Activated naive CD8-positive, alpha-beta T cell treated with anti-CD3 and anti-CD28 coated beads for 36 hours (primary cell): ENCODE measurements at regions not wholly inside any gene's neighbourhood (a gene's known extent, or its start where the extent isn't known, plus 50 kb on each side); places are given as distances from the start of the nearest gene placed in this dataset.

Experiments
- DNase-seq: peaks from one replicate; pipeline ENCODE4 v3.0.0; 2021
- H3K27ac Mint-ChIP-seq: one replicate; pipeline ENCODE4 v1.8.0; 2022; ENCODE audit warnings: mild to moderate bottlenecking, moderate library complexity, mixed read lengths
- H3K27me3 Mint-ChIP-seq: one replicate; pipeline ENCODE4 v1.8.0; 2022; ENCODE audit warnings: mild to moderate bottlenecking, mixed read lengths
- H3K36me3 Mint-ChIP-seq: one replicate; pipeline ENCODE4 v1.8.0; 2021; ENCODE audit warnings: mild to moderate bottlenecking, mixed read lengths
- H3K4me1 Mint-ChIP-seq: one replicate; pipeline ENCODE4 v1.8.0; 2021; ENCODE audit warnings: mixed read lengths
- H3K4me3 Mint-ChIP-seq: one replicate; pipeline ENCODE4 v1.8.0; 2022; ENCODE audit warnings: mild to moderate bottlenecking, moderate library complexity, mixed read lengths
- H3K9me3 Mint-ChIP-seq: one replicate; pipeline ENCODE4 v1.8.0; 2022; ENCODE audit warnings: mixed read lengths

DNA sequence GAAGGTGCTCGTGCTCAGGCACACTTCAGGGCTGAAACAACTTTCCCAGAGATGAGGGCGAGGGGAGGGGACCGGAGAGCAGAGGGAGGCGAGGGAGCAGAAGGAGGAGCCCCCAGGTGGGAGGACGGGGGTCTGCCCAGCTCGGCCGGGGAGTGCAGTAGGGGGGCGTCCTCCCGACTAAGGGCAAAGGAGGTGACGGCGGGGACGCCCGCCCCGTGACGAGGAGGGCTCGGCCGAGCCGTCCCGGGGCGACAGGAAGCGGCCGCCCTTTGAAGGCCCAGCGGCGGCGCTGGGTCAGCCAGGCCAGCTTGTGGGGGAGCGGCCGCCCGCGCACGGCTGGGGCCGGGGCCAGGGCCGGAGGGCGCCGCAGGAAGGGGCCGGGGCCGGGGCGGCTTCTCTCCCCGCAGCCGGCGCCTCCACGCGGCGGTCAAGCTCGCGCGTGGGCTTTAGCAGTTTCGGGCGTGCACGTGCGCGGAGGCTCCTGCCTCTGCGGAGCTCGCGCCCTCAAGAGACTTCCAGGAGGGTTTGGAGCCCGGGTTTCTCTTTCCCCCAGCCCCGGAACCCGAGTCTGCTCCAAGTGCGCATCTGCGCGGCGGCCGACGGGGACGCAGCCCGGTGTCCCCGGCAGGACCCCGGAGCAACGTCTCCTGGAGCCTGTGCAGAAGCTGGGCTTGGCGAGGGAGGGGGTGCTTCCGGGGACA is 100.8 kb upstream of the SLC45A1 start:
- Mint-ChIP-seq H3K4me1 (peaks cover 20% of the 10 kb centered on the region), H3K9me3 (no peaks in the 10 kb centered on the region), H3K4me3 (peak overlapping the region; percentile 68), H3K27ac (no peak overlapping the region), H3K36me3 (no peaks in the 10 kb centered on the region), H3K27me3 (peaks cover 72% of the 10 kb centered on the region)
- peak; percentile 27 for DNase-seq

DNA sequence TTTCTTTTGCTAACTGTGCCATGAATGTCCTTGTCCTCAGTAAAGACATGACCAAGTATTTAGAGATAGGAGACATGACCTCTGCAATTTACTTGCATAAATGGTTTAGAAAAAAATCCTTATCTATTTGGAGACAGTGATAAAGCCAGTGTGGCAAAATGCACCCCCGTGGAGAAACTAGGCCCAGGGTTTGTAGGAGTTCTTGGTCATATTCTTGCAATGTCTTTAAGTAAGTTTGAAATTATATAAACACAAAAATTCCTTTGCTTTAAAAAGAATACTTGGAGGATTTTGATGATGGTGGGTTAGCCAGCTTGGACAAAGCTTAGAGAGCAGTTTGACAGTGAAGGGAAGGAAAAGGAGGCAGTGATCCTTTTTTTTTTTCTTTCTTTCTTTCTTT is 101.9 kb upstream of the SLC45A1 start:
- no peak overlapping the region for H3K4me3 Mint-ChIP-seq
- no peak overlapping the region for H3K27ac Mint-ChIP-seq
- peaks cover 26% of the 10 kb centered on the region for H3K4me1 Mint-ChIP-seq
- H3K9me3 Mint-ChIP-seq, result no peaks in the 10 kb centered on the region
- H3K36me3 Mint-ChIP-seq, result no peaks in the 10 kb centered on the region
- H3K27me3 Mint-ChIP-seq, result peaks cover 83% of the 10 kb centered on the region
- DNase-seq, result no peak

DNA sequence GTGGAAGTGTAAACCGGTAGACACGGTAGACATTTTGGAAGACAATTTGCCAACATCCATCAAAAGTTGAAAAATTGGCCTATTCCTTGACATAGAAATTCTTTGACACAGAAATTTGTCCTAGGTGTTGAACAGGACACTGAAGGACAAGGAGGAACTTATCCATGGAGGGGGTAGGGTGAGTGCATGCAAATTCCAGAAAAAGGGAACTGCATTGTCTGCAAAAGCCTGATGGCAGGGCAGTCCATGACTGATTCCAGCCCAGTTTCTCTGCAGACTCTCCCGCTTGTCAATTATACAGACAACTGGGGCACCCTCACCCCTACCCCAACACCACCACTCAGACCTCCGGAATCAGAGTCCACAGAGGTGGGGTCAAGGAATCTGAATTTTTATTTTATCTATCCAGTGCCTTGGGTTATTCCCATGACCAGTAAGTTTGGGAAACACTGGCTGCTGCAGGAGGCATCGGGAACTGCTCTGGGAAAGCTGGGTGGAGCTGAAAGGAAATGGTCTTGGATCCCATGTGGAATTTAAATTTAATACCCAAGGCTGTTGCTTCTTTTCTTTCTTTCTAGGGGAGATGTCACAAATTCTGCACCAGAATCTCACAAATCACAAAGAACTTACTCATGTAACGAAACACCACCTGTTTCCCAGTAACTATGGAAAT is 103.3 kb upstream of the SLC45A1 start:
- Mint-ChIP-seq H3K4me3 (no peak overlapping the region), H3K4me1 (peaks cover 22% of the 10 kb centered on the region), H3K36me3 (no peaks in the 10 kb centered on the region), H3K27me3 (peaks cover 83% of the 10 kb centered on the region), H3K9me3 (no peaks in the 10 kb centered on the region), H3K27ac (no peak overlapping the region)
- no peak for DNase-seq

DNA sequence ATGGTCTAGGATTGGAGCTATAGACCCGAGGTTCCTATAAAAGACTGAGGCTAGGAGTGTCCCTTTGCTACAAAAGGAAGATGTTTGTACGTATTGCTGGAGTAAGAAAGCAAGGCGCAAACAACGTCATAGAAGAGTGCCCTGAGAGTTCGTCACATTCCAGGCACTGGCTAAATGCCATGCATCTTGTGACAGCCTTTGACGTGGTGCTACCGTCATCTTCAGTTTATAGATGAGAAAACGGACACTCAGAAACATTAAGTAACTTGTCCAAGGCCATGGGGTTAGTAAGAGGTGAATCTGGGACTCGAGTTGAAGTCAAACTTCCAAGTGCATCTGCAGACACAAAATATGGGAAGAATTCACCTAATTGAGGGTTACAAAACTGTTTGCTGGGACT is 104.2 kb upstream of the SLC45A1 start:
- Mint-ChIP-seq H3K9me3 (no peaks in the 10 kb centered on the region), H3K36me3 (no peaks in the 10 kb centered on the region), H3K27me3 (peaks cover 75% of the 10 kb centered on the region), H3K4me1 (peaks cover 20% of the 10 kb centered on the region), H3K4me3 (no peak overlapping the region), H3K27ac (no peak overlapping the region)
- no peak for DNase-seq

DNA sequence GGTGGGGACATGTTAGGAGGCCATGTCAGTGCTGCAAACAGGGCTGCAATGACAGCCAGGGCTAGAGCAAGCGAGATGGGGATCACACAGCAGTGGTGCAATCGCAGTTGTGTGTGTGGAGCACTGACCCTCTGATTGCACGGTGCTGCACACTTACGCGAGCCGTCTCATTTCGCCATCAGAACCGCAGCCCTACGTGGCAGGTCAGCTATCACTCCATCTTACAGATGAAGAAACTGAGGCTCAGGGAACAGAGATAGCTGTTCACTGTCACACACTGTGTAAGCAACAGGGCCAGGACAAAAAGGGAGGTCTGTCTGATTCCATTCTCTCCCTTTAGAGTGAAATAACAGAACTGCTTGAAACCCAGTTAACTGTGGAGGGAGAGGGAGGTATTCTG is 104.8 kb upstream of the SLC45A1 start:
- no peak for DNase-seq
- peaks cover 70% of the 10 kb centered on the region for H3K27me3 Mint-ChIP-seq
- H3K36me3 Mint-ChIP-seq, result no peaks in the 10 kb centered on the region
- peaks cover 18% of the 10 kb centered on the region for H3K4me1 Mint-ChIP-seq
- no peak overlapping the region for H3K27ac Mint-ChIP-seq
- no peak overlapping the region for H3K4me3 Mint-ChIP-seq
- no peaks in the 10 kb centered on the region for H3K9me3 Mint-ChIP-seq

DNA sequence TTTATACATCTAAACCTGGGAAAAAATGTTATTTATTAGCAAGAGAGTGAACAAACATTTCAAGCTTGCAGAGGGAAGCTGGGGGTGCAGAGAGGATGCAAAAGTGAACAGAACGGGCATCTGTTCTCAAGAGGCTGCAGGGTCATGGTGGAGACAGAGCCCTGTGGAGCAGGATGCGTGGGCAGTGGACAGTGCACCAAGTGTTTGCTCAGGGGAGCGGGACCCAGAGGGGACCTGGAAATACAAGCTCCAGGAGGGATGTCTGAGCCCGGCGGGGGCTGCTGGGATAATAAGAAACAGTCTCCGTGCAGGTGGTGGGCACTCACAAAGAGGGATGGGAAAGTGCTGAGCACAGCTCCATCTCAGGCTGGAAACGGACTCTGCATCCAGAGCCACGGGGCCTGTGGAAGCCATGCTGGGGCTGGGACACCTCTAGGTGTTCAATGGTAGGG is 105.3 kb upstream of the SLC45A1 start:
- peaks cover 65% of the 10 kb centered on the region for H3K27me3 Mint-ChIP-seq
- no peak for DNase-seq

DNA sequence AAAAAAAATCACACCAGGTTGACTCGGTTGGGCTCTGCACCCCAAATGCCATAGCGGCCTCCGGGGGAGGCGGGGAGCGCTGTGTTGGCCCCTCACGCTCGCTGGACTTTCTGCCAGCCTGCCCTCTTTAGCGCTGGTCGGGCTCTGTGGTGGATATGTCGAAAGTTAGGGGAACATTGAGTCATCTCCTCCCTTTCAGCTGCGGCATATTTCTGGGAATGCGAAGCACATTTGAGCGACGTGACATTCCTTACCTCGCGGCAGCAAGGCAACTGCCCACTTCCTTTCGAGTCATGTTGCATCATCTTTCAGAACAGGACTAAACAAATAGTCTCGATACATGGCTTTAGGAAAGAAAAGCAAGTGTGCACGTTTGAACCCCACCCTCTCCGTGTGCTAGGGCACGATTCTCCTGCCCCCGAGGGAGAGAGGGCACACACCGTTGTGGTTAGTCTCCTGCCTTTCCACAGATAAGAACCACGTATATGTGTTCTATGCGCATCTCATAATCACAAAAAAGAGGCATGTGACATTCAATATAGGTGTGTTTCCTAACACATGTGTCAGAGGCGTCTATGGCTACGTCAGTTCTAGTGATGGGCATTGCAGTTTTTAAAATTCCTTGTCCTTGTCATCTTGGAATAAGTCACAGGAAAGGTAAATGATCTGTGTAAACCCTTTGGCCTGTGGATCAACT is 105.9 kb upstream of the SLC45A1 start:
- H3K4me3 Mint-ChIP-seq, result peak overlapping the region; percentile 15
- no peaks in the 10 kb centered on the region for H3K9me3 Mint-ChIP-seq
- peak overlapping the region; percentile 73 for H3K27ac Mint-ChIP-seq
- peaks cover 14% of the 10 kb centered on the region for H3K4me1 Mint-ChIP-seq
- no peaks in the 10 kb centered on the region for H3K36me3 Mint-ChIP-seq
- H3K27me3 Mint-ChIP-seq, result peaks cover 61% of the 10 kb centered on the region
- DNase-seq, result no peak

More for the DNA sequence above, 105.3 kb upstream of the SLC45A1 start:
- peaks cover 15% of the 10 kb centered on the region for H3K4me1 Mint-ChIP-seq
- no peaks in the 10 kb centered on the region for H3K9me3 Mint-ChIP-seq
- H3K36me3 Mint-ChIP-seq, result no peaks in the 10 kb centered on the region
- H3K27ac Mint-ChIP-seq, result peak overlapping the region; percentile 73
- H3K4me3 Mint-ChIP-seq, result peak overlapping the region; percentile 15

DNA sequence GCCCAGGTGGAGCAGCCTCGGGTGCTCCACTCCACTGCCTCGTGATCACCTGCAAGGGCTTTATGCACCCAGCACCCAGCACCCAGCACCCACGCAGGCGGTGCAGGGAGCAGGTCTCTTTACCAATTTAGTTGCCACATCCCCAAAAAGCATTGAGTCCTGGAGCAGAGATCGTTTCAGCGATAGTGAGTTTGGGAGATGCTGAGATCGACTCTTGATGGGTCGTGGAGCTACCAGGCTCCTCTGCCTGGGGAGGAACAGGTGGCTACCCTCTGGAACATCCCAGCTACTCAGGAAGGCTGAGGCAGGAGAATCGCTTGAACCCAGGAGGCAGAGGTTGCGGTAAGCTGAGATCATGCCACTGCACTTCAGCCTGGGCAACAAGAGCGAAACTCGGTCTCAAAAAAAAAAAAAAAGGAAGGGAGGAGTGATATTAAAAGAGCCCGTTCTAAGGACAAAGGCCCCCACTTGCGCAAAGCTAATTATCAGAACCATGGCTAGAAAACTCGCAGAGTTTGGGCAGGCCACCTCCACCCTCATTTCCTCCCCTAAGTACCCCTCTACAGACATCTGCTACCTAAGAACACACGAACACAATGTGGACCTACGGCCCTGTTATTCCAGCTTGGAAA is 106.5 kb upstream of the SLC45A1 start:
- Mint-ChIP-seq H3K36me3 (no peaks in the 10 kb centered on the region), H3K27ac (peak overlapping the region; percentile 73), H3K4me1 (peaks cover 11% of the 10 kb centered on the region), H3K27me3 (peaks cover 55% of the 10 kb centered on the region), H3K9me3 (no peaks in the 10 kb centered on the region), H3K4me3 (no peak overlapping the region)
- DNase-seq, result no peak

DNA sequence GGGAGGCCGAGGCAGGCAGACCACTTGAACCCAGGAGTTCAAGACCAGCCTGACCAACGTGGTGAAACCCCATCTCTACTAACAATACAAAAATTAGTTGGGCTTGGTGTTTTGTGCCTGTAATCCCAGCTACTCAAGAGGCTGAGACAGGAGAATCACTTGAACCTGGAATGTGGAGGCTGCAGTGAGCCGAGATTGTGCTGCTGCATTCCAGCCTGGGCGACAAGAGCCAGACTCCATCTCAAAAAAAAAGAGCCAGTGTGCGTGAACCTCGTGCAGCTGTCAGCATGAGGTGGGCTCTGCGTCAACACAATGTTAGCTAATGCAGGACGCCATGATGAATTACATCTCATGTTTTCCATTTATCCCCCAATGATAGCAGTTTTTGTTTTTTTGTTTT is 110.7 kb upstream of the SLC45A1 start:
- no peak overlapping the region for H3K27ac Mint-ChIP-seq
- DNase-seq, result no peak
- H3K4me1 Mint-ChIP-seq, result peaks cover 7% of the 10 kb centered on the region
- H3K9me3 Mint-ChIP-seq, result no peaks in the 10 kb centered on the region
- H3K27me3 Mint-ChIP-seq, result peaks cover 21% of the 10 kb centered on the region
- no peaks in the 10 kb centered on the region for H3K36me3 Mint-ChIP-seq
- H3K4me3 Mint-ChIP-seq, result no peak overlapping the region

DNA sequence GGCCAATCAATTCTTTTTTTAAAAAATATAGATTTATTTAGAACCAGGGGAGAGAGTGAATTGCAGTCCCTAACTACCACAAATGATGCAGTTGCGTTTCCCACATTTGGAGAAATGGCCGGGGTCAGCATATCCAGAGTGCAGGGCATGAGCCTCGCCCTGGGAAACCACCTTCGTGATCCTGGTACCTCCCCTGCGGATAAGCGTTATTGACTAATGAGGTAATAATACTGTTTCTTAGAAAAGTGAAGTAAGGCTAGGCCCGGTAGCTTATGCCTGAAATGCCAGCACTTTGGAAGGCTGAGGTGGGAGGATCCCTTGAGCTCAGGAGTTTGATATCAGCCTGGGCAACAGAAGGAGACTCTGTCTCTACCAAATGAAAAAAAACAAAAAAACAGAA is 111.5 kb upstream of the SLC45A1 start:
- Mint-ChIP-seq H3K36me3 (no peaks in the 10 kb centered on the region), H3K4me1 (peaks cover 2% of the 10 kb centered on the region), H3K9me3 (no peaks in the 10 kb centered on the region), H3K4me3 (no peak overlapping the region), H3K27ac (no peak overlapping the region), H3K27me3 (peaks cover 13% of the 10 kb centered on the region)
- no peak for DNase-seq

DNA sequence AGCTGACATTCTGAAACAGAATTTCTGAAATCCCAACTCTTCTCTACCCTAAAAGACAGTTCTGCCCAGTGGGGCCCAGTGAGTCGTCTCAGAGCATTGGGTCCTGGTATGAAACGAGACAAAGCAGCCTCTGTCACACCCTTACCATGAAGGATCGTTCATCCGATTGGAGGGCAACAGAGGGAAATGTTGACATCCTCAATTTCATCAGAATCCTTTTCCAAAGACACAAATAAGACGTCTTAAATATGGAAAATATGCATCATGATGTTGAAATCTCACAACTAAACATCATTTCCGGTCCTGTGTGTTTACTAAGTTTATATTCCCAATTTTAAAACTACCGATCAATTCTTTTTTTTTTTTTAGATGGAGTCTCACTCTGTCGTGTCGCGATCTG is 112.1 kb upstream of the SLC45A1 start:
- H3K4me3 Mint-ChIP-seq, result no peak overlapping the region
- no peaks in the 10 kb centered on the region for H3K9me3 Mint-ChIP-seq
- peaks cover 6% of the 10 kb centered on the region for H3K27me3 Mint-ChIP-seq
- DNase-seq, result no peak
- peaks cover 2% of the 10 kb centered on the region for H3K4me1 Mint-ChIP-seq
- H3K36me3 Mint-ChIP-seq, result no peaks in the 10 kb centered on the region
- H3K27ac Mint-ChIP-seq, result no peak overlapping the region

DNA sequence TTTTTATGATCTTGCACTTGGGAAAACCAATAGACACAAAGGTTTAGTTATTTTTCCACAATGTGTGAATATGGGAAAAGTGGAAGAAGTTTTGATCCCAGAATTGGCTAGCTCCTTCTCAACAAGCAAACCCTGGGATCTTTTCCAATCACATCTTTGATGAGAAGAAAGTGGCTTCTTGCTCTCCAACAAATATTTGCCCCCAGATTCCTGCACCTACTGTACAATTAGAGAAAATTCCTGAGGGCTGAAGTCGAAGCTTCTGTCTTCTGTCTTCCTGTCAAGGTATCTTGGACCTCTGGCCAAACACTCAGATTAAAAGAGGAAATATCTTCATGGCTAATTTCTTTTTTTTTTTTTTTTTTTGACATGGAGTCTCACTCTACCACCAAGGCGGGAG is 113.1 kb upstream of the SLC45A1 start:
- DNase-seq, result no peak
- Mint-ChIP-seq H3K27ac (no peak overlapping the region), H3K4me1 (peaks cover 2% of the 10 kb centered on the region), H3K36me3 (no peaks in the 10 kb centered on the region), H3K9me3 (no peaks in the 10 kb centered on the region), H3K27me3 (no peaks in the 10 kb centered on the region), H3K4me3 (no peak overlapping the region)

DNA sequence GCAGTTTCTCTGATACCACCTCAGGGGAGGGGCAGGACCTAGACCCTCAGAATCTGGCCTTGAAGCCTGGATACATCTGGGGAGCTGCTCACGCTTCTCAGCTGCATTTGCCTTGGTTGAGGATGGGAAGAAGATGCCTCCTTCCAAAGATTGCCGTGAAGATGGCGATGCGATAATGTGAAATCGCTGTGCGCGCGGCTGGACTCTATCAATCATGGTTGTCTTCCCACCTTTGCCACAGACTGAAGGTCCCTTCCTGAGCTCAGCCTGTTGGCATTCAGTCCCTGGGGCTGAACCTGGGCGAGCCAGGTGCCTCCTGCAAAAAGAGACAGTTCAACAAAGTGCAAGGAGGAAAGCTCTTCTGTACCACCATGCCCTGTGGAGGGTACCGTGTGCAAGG is 114.4 kb upstream of the SLC45A1 start:
- Mint-ChIP-seq H3K4me1 (peaks cover 2% of the 10 kb centered on the region), H3K9me3 (no peaks in the 10 kb centered on the region), H3K27me3 (peaks cover 2% of the 10 kb centered on the region), H3K4me3 (no peak overlapping the region), H3K36me3 (no peaks in the 10 kb centered on the region), H3K27ac (no peak overlapping the region)
- DNase-seq, result no peak

DNA sequence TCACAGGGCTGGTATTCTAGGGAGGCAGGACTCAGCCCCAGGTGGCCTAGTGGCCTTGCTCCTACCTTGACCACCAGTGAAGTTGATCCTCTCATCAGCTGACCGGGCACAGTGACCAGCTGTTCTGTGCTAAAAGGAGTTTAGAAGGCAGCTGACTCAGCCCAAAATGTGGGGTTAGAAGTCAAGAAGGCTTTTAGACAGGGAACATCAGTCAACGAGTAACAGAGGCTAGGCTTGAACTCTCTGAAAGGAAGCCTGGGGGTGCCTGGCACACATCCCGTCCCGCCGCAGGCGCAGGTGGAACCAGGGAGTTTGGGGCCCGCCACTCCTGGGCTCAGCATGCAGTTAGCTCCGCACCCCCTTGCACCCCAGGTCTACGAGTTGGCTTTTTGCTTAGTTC is 114.9 kb upstream of the SLC45A1 start:
- Mint-ChIP-seq H3K27ac (no peak overlapping the region), H3K4me1 (peaks cover 2% of the 10 kb centered on the region)

DNA sequence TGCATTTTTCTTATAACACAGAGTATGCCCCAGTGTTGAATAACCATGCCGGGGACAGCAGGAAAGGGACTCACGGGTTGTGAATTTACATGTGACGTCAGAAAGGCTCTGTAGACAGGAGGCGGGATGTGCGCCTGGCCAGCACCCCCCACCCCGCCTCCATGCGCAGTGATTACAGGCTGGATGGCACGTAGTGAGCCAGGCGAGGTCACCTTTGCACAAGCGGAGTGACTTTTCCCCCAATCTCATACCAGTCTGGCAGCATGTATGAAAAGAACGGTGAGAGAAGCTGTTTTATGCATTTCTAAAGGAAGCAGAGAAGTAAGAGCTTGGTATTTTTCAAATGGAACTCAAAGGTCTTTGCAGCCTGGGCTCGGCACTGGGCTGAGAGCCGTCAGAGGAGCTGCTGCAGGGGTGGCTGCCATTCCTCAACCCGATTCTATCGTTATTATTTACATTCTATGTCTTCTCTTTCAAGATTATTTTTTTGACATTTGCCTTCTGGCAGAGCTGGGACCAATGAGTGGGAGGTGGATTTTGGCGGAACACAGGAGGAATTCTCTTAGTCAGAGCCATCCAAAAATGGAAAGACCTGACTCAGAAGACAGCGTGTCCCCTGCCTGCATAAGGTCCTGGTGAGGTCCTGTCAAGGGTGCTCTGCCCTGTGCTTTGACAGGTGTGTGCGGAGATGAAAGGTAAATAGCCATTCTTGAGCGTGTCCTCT is 115.6 kb upstream of the SLC45A1 start:
- H3K27me3 Mint-ChIP-seq, result peaks cover 3% of the 10 kb centered on the region
- no peaks in the 10 kb centered on the region for H3K9me3 Mint-ChIP-seq
- no peak overlapping the region for H3K4me3 Mint-ChIP-seq
- no peaks in the 10 kb centered on the region for H3K36me3 Mint-ChIP-seq
- peaks cover 6% of the 10 kb centered on the region for H3K4me1 Mint-ChIP-seq
- H3K27ac Mint-ChIP-seq, result no peak overlapping the region
- DNase-seq, result no peak

More for the DNA sequence above, 114.9 kb upstream of the SLC45A1 start:
- DNase-seq, result no peak
- no peak overlapping the region for H3K4me3 Mint-ChIP-seq
- H3K9me3 Mint-ChIP-seq, result no peaks in the 10 kb centered on the region
- H3K36me3 Mint-ChIP-seq, result no peaks in the 10 kb centered on the region
- H3K27me3 Mint-ChIP-seq, result peaks cover 3% of the 10 kb centered on the region
